A549 (cell line): ENCODE measurements at regions not wholly inside any gene's neighbourhood (a gene's known extent, or its start where the extent isn't known, plus 50 kb on each side); places are given as distances from the start of the nearest gene placed in this dataset.

ENCODE experiments used
- BHLHE40 ChIP-seq: IDR thresholded peaks from 2 replicates; pipeline ENCODE4 v1.6.1; 2012; ENCODE audit warnings: low read depth, low read length, inconsistent platforms
- CEBPB ChIP-seq, 2 experiments: fragments of >200 bp in 1 of 2; sonication (Bioruptor Twin) in 1 of 2; formaldehyde crosslinking in 1 of 2; IDR thresholded peaks; 2 replicates each; pipeline ENCODE4 v1.6.1; 2012 to 2016
- CHD4 ChIP-seq: fragments of 200-600 bp; sonication (generic); IDR thresholded peaks from 2 replicates; pipeline ENCODE4 v1.6.1; 2016; ENCODE audit warnings: antibody characterized with exemption, mild to moderate bottlenecking, borderline replicate concordance
- CTCF ChIP-seq: fragments of >200 bp; sonication (Bioruptor Twin); formaldehyde crosslinking; IDR thresholded peaks from 3 replicates; pipeline ENCODE4 v1.5.1; 2016
- GATA3 ChIP-seq: IDR thresholded peaks from 2 replicates; pipeline ENCODE4 v1.6.1; 2012; ENCODE audit warnings: borderline replicate concordance
- HDAC2 ChIP-seq: fragments of 200-600 bp; sonication (generic); IDR thresholded peaks from 2 replicates; pipeline ENCODE4 v1.6.1; 2016
- RAD21 ChIP-seq, 2 experiments: fragments of >200 bp in 1 of 2; sonication (Bioruptor Twin) in 1 of 2; formaldehyde crosslinking in 1 of 2; IDR thresholded peaks in 1 of 2; conservative IDR thresholded peaks in 1 of 2; 2 replicates in 1 of 2; 3 replicates in 1 of 2; pipeline ENCODE4 v1.6.1; 2012 to 2018; ENCODE audit warnings: inconsistent platforms in 1 of 2
- REST ChIP-seq: fragments of 200-600 bp; sonication (generic); IDR thresholded peaks from 2 replicates; pipeline ENCODE4 v1.6.1; 2016; ENCODE audit warnings: antibody characterized with exemption, mild to moderate bottlenecking, moderate library complexity
- RNF2 ChIP-seq: fragments of 200-600 bp; sonication (generic); IDR thresholded peaks from 2 replicates; pipeline ENCODE4 v1.6.1; 2016; ENCODE audit warnings: low read depth, mild to moderate bottlenecking, antibody characterized with exemption, moderate library complexity, borderline replicate concordance
- ZFP36 ChIP-seq: fragments of 450-650 bp; IDR thresholded peaks from 2 replicates; pipeline ENCODE4 v1.6.1; 2014; ENCODE audit warnings: borderline replicate concordance; ENCODE audit not compliant: partially characterized antibody
- TF ChIP-seq, protein P1 (sequence below): IDR thresholded peaks from 2 replicates; pipeline ENCODE4 v1.6.1; 2012

GRCh38 chr1:209377995-209378394 lies 205.5 kb upstream of the CAMK1G start:
- TF ChIP-seq BHLHE40, result no peak
- TF ChIP-seq CTCF, result no peak
- TF ChIP-seq RAD21 (conservative IDR thresholded peaks at IDR 0.05 in 1 of 2, IDR thresholded peaks at IDR 0.05 in 1 of 2), result no peak
- TF ChIP-seq, protein P1, sequence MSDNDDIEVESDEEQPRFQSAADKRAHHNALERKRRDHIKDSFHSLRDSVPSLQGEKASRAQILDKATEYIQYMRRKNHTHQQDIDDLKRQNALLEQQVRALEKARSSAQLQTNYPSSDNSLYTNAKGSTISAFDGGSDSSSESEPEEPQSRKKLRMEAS, result no peak
- TF ChIP-seq CHD4, result no peak
- no peak for TF ChIP-seq GATA3
- TF ChIP-seq RNF2, result no peak
- TF ChIP-seq CEBPB (IDR thresholded peaks at IDR 0.05), result no peak
- TF ChIP-seq REST, result no peak
- TF ChIP-seq ZFP36, result no peak
- TF ChIP-seq HDAC2, result no peak
